ENCODE measurements at regions not wholly inside any gene's neighbourhood (a gene's known extent, or its start where the extent isn't known, plus 50 kb on each side); places are given as distances from the start of the nearest gene placed in this dataset.

DNA sequence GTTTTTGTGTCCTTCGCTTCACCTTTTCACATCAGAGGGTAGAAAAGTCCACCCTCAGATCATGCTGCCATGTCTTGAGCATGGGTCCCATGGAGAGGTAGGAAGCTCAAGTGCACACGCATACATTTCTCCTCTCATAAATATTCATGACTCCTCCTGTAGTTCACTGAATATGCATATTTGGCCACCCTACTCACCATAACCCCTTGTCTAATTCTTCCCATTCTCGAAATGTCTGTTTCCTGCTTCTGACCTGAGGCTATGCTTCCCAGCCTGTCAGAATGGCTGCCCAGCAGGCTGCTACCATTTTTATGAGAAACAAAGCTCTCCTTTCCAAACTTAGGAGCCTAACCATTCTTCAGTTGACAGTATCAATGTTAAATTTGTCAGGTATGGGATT is 86.5 kb downstream of the ADRA2C start:
- DNase-seq (ENCODE audit: low read depth): no peak

DNA sequence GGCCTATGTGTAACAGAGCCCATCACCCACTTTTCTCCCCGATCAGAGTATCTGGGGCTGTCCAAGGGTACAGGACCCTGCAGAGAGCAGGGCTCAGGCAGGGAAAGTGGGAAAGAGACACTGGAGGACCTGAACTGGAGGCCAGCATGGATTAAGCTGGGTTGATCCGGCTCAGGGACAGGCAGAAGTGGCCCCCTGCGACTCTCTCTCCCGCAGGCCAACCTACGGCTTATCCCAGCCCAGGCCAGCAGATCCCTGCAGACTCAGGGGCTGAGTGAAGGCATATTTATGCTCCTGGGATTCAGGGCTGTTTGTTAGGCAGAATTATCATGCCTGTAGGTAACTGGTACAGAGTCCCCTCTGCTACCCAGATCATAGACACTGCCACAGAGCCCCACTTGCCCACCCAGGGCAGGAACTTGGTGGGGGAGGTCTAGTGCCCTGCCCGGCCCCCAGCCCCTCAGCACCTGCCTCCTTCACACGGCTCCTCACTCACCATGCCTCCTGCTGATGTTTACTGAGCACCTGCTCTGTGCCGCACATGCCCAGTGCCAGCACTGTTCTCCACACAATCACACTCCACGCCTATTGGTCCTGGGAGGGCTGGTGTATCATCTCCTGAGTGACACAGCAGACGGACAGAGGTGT is 87.3 kb downstream of the ADRA2C start:
- DNase-seq (ENCODE audit: low read depth): no peak

DNA sequence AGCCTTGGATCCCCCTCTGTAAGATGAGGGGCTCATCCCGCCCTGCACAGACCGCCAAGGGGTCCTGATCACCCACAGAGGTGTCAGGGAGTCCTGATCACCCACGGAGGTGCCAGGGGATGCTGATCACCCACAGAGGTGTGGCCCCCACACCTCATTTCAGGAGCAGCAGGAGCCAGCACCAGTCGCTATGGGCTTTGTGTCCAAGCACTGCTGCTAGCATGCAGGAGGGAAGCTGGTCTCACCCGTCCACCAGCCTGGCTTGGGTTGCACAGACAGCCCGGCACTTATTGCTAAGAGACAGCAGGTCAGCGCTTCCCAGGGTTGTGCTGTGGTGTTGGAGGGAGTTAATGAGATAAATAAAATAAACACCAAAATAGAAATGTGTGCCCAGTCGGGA is 88.5 kb downstream of the ADRA2C start:
- no peak for DNase-seq (ENCODE audit: low read depth)

DNA sequence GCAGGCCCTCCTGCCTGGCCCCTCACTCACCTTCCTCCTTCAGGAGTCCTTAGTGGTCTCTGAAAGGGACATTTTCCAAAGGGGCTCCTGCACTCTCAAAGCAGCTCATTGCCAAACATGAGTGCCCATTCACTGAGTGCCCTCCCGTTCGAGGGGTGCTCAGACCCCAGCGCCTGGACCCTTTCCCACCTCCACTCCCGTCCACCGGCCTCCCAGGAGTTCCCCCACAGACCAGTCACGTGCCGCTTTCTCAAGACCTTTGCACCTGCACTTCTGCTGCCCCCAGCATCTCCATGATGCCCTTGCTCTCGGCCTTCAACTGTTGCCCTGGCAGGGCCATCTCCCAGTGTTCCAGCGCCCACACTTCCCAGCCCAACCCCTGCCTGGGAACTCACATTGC is 89.5 kb downstream of the ADRA2C start:
- no peak for DNase-seq (ENCODE audit: low read depth)

DNA sequence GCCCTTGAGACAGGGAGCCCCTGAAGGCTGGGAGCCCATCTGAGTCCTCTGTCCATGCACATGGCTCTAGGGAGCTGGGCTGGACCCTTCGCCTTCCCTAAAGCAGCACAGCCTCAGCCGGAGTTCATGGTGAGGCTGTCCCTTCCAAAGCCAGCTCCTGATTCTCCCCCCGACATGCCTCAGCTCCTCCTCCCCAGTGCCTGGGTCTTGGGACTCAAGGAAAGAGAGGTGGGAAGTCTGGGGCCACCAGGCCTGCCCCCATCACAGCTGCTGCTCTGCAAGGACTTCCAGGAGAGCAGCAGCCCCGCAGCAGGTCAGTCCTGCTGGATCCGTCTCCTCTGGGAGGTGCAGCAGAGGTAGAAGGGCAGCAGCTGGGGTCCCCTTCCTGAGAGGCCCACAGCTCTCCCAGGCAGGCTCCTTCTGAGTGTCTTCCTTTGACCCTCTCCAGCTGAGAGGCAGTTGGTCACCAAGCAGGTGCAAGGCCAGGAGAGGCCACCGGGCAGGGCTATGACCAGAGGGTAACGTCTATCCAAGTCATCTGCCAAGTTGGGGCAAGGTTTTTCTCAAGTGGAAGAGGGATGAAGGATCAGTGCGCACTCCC is 90.5 kb downstream of the ADRA2C start:
- DNase-seq (ENCODE audit: low read depth): no peak

DNA sequence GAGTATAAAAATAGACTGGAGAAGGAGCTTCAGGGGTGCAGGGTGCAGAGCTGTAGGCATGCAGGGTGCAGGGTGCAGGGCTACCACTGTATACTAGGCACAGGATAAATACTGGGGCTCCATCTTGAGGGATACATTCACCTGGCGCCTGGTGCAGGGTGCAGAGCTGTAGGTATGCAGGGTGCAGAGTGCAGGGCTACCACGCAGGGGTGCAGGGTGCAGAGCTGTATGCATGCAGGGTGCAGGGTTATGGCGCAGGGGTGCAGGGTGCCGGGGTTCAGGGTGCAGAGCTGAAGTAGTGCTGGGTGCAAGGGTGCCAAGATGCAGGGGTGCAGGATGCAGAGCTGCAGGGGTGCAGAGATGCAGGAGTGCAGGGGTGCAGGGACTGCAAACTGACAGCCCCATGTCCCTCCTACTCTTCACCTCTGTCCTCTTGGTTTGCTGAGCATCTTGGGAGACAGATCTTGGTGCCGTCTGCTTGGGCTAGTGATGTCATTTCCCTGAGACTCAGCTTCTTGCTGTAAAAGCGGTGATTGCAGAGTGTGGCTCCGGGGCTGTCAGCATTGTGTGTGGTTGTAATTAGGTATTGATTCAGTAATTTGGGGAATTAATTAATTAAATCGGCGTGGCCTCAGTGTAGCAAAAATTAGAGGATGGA is 91.2 kb downstream of the ADRA2C start:
- no peak for DNase-seq (ENCODE audit: low read depth)

DNA sequence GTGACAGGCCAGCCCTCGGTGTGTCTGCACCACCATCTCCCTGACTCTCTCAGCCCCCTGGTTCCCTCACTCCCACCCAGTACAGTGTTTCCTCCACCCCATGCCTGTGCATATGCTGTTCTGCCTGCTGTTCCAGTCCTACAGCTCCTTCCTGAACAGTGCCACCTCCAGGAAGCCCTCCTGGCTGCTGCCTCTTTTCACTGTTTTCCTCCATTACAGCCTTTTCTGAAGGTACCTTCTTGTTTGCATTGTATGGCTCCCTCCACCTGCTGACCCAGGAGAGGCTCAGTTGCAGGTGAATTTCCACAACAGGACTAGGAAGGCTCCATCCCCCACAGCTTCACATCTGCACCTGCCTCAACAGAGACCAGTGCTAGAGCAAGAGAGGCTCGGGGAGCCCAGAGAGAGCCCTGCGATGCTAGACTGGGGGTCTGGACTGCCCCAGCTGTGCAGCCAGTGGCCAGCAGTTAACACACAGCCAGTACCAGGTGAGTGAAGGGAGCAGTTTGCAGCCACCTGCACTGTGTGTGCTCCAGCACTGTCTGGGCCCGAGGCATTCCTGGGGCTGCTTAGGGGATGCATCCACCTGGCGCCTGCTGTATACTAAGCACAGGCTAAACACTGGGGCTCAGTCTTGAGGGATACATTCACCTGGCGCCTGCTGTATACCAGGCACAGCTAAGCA is 92.0 kb downstream of the ADRA2C start:
- no peak for DNase-seq (ENCODE audit: low read depth)

DNA sequence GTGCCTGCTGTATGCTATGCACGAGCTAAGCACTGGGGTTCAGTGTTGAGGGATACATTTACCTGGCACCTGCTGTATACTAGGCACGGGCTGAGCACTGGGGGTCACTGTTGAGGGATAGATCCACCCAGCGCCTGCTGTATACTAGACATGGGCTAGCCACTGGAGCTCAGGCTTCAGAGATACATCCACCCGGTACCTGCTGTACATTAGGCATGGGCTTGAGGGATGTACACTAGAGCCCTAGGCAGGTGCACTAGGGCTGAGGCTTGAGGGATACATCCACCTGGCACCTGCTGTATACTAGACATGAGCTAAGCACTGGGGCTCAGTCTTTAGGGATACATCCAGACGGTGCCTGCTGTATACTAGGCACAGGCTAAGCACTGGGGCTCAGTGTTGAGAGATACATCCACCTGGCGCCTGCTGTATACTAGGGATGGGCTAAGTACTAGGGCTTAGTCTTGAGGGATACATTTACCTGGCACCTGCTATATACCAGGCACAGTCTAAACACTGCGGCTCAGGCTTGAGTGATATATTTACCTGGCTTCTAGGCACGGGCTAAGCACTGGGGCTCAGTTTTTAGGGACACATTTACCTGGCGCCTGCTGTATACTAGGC is 92.7 kb downstream of the ADRA2C start:
- DNase-seq (ENCODE audit: low read depth): no peak

DNA sequence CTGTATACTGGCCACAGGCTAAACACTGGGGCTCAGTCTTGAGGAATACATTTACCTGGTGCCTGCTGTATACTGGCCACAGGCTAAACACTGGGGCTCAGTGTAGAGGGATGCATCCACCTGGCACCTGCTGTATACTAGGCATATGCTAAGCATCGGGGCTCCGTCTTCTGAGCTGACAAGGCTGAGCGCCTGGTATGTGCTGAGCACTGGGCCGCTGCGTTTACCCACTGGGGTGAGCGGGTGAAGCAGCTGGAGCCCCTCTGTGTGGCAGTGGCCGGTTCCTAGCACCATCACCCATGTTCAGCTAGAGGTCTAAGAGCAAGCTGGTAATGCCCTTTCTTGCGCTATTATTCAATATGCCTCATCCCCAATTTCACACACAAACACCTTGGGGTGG is 93.4 kb downstream of the ADRA2C start:
- DNase-seq (ENCODE audit: low read depth): no peak

DNA sequence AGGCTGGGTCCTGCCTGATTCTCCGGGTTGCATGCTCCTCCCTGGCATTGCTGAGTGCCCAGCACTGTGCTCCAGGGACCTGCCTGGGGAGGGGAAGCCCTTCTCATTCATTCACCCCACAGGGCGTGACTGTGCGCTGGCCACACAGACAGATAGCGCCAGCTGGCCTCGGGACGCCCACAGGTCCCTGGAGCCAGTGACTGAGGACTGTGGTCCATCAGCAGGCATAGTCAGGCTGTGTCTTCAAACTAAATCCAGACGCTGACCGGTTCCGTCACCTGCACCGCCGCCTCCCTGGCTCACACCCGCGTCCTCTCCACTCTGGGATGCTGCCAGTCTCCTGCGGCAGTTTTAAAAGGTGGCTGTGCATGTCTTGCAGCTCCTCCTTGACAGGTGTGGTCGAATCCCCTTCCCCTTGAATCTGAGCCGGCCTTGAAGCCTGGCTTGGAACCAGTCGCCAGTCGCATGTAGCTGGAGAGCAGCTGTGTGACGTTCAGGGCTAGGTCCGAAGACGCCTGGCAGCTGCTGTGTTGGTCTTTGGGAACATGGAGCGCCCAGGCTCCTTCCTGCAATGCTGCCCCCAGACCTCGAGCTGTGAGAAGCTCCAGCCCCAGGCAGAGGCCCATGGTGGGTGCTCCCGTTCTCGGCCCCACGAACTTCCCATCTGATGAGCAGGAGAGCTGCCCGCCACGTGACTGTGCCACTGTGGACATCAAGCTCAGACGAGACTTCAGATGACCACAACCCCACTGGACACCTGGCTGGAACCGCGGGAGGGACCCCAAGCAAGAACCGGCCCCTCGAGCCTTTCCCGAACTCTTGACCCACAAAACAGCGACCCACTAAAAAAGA is 94.1 kb downstream of the ADRA2C start:
- DNase-seq (ENCODE audit: low read depth): no peak

DNA sequence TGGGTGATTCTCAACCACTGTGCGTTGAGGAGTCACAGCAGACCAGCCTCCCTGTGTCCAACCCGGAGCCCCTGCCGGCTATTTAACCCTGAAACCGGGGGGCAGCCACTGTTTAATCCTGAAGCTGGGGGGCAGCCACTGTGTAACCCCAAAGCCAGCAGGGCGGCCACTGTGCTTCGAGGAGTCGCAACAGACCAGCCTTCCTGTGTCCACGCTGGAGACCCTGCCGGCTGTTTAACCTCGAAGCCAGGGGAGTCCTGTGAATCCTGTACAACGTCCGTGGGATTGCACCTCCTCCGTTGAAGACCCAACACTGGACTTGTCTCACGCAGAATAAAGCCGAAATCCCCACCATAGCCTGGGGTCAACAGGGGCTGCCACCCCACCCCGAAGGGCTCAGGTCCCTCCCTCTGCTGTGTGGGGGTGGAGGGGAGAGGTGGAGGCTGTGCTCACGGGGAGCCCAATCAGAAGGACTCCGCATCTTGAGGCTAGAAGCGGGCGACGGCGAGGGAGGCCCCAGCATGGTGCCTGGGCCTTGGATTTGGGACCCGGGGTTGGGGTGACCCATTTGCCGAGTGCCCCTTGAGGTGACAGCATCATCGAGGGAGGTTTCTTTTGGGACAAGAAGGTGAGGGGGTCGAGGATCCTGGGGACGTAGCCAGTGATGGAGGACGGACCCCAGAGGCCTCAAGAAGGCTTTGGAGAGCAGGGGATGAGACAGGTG is 94.9 kb downstream of the ADRA2C start:
- DNase-seq (ENCODE audit: low read depth): no peak

DNA sequence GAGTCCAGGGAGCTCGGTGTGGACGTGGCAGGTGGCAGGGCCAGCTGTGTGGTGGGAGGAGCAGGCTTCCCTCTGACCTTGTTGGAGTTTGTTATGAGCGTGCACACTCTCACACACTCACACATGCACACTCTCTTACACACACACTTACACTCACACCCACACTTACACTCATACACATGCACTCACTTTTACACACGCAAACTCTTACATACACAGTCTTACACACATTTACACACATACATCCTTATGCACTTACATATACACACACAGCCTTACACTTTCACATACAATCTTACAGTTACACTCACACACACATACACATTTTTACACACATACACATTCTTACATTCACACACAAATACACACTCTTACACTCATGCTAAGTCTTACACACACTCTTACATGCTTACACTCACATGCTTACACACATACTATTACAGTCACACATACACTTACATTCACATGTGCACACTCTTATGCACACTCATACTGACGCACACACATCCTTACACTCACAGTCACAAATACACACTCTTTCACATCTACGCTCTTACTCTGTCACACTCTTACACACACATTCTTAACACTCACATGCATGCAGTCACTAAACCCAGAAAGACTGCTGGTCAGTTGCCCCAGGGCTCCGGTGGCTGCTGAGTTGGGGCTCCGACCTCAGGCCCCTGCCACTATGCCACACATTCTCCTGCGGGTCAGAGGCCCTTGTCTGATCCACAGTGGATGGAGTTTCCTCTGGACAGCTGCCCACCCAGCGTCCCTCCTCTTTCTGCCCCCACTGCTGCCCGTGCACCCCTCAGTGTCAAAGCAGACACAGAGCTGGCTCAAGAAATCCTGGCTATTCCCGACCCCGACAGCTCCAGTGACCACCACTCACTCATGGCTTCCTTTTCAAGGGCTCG is 95.8 kb downstream of the ADRA2C start:
- DNase-seq (ENCODE audit: low read depth): no peak

DNA sequence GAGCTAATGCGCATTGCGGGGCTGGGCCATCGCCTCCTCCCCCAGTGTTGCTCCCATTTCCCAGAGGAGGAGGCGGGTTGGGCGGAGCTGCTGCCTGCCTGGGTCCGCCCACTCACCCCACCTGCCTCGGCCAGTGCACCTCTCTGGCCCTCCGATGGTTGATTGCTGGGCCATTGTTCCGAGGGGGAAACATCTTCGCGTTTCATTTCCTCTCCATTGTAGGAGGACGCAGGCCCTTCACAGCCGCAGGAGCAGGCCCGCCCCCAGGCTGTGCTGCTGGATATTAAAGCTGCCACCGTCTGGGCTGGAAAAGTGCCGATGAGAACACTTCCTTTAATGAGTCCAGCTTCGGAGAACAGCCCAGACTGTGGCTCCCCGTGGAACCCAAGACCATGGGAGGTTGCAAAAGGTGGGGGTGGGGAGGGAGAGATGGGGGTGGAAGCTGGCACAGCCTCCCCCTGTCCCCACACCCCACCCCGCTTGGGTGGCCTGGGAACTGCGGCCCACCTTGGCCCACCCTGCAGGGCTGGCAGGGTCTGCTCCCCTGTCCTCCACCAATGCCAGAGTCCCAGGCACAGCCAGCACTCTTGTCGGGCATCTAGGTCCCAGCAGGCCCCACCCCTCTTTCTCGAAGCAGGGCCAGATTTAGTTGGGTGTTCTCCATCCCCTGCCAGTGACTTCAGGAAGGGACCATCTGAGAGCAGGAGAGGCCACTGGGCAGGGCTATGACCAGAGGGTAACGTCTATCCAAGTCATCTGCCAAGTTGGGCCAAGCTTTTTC is 96.6 kb downstream of the ADRA2C start:
- no peak for DNase-seq (ENCODE audit: low read depth)

DNA sequence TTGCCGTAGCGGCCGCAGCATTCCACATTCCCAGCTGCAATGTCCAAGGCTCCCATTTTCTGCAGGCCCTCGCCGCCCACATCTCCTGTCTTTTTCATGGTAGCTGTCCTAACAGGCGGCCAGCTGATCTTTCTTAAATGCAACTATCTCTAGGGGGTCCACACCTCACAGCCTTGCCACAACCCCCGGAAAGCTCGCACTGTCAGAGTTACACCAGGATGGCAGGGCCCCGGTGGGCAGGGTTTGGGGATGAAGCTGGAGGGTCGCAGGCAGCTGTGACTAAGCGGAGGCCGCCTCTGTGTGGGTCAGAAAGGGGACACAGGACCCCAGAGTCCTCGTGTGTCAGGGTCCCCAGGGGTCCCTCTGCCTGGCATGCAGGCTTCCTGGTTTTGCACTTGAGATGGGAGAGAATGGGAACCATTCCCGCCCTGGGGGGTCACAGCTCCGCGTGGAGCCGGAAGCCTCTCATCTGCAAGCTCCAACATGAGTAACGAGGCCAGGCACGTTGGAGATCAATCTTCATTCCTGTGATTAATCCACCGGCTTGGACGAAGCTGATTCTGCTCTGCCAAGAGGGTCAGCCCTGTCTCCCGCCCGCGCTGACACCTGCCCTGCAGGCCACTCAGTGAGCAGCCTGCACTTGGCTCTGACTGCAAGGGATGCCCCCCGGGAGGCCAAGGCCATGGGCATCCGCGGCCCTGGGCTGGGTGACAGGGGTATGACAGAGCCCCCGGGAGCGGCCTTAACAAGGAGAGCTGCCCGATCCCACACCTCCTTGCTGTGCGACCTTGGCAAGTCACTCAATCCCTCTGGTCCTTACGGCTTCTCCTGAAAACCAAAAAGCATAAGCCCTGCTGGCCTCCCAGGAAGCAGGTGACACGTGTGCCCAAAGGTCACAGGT is 97.9 kb downstream of the ADRA2C start:
- no peak for DNase-seq (ENCODE audit: low read depth)

DNA sequence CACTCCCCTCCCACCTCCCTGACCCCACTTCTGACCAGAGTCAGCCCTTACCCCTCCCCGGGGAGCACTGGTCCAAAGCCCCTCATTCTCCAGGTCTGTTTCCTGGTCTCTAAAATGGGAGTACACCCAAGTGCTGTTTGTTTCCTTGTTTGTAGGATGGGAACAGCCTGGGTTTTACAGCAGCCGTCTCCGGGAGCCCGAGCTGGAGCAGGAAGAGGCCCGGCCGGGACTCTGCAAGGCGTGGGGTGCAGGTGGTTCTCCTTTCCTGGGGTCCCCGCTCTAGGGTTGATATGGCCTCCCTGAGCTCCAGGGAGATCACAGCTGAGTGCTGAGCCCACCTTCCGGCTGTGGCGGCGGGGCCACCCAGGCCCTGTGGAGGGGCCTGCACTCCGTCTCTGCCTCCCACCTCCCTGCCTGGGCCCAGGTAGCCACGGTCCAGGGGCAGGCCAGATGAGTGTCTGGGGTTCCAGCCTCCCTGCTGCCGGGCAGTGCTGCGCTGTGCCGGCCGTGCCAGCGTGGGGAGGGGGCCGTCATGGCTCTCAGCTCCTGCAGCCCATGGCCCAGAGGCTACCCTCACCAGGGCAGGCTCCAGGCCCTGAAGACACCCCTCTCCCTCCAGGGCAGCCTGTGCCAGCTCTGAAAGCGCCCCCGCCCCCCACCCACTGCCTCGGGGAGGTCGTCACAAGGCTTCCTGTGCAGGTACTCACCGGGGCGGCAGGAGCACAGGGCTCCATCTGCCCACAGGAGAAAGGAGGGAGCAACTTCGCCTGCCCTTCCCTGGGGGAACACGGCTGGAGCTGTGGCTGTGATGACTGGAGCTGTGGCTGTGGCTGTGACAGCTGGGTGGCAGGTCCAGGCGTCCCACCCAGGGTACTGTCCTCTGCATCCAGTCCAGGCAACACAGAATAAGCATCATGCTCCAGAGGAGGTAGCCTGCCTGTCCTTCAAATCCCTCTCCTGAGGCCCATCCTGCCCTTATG is 98.8 kb downstream of the ADRA2C start:
- DNase-seq (ENCODE audit: low read depth): no peak

DNA sequence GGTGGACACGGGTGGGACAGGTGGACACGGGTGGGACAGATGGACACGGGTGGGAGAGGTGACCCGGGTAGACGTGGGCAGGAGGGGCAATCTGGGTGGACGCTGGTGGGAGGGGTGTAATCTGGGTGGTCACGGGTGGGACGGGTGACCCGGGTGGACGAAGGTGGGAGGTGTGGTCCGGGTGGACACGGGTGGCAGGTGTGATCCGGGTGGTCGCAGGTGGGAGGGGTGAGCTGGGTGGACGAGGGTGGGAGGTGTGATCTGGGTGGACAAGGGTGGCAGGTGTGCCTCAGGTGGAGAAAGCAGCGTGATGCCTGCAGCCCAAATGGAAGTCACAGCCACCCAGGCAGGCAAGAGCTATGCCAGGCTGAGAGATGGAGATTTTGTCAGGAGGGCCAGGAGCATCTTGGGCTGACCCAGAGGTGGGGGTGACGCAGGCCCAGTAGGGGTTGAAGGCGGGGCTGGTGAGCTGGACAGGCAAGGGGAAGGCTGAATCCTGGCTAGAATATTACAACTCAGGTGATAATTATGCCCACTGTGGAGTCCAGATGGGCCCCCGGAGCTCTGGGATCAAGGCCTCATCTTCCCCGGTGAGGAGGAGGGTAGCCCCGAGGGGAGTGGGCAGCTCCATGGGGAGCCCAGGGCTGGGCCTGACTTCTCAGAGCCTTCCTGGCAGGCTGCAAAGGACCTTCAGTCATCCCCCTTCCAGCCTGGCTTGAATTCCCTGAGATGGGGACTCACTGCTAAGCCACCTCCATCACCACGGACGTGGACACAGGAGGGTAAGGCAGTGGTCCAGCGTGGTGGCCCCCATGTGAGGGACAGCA is 100.0 kb downstream of the ADRA2C start:
- no peak for DNase-seq (ENCODE audit: low read depth)
